HFF-Myc (cell line): ENCODE measurements at regions not wholly inside any gene's neighbourhood (a gene's known extent, or its start where the extent isn't known, plus 50 kb on each side); places are given as distances from the start of the nearest gene placed in this dataset.
"Not testable (repeated sequence)": the region's sequence is repeated elsewhere in the genome, so short reads cannot be mapped to it uniquely, and the experiment has no call there.

Source experiments
- DNase-seq: peaks from one replicate; pipeline ENCODE4 v3.0.0-alpha.2; 2011; ENCODE audit warnings: low read depth; ENCODE audit errors: extremely low read depth
- H3K4me3 ChIP-seq: replicated peaks from 2 replicates; pipeline ENCODE4 v1.5.1; 2011; ENCODE audit warnings: low read depth, mild to moderate bottlenecking, control low read depth, low read length
- CTCF ChIP-seq: IDR thresholded peaks from 2 replicates; pipeline ENCODE4 v1.5.1; 2012; ENCODE audit warnings: mild to moderate bottlenecking, low read depth, low read length, control low read depth; ENCODE audit errors: missing control alignments

- TF ChIP-seq CTCF, result no peak
- no peak for DNase-seq
- no peak overlapping the region for H3K4me3 ChIP-seq
Measured at GRCh38 chrX:18102006-18102405, 118.7 kb downstream of the BEND2 start.

- no peak overlapping the region for H3K4me3 ChIP-seq
- DNase-seq, result no peak
- no peak for TF ChIP-seq CTCF
Measured at GRCh38 chrX:18101087-18101486, 119.6 kb downstream of the BEND2 start.

DNA sequence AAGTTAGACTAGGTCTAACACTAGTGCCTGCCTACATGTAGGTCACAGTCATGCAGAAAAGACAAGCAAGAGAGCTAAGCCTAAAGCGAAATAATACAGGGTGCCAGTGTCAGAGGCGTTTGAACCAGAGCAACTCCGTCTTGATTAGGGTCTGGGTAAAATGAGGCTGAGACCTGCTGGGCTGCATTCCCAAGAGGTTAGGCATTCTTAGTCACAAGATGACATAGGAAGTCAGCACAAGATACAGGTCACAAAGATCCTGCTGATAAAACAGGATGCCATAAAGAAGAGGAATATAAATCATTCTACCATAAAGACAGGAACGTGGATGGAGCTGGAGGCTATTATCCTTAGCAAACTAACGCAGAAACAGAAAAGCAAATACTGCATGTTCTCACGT lies 120.9 kb downstream of the BEND2 start:
- H3K4me3 ChIP-seq, result no peak overlapping the region
- no peak for TF ChIP-seq CTCF
- no peak for DNase-seq

DNA sequence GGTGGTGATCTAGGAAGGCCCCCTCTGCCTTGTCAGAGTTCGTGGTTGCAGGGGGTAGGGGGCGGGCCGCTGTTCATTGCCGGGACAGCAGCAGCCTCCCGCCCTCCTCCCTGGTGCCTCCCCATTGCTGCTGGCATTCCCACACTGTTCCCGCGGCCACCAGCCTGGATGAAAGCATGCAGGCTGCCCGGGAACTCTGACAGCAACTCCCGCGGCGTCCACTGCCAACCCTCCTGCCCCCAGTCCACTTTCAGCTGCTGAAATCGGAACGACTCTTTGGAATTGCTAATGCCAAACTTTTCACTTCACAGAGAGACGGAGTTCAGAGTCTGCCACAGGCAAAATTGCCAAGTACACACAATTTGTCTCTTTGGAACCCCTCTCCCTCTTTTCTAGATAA lies 121.9 kb downstream of the BEND2 start:
- no peak overlapping the region for H3K4me3 ChIP-seq
- DNase-seq, result no peak
- no peak for TF ChIP-seq CTCF

GRCh38 chrX:18076434-18076833 lies 144.3 kb downstream of the BEND2 start:
- H3K4me3 ChIP-seq, result no peak overlapping the region
- DNase-seq, result no peak
- no peak for TF ChIP-seq CTCF

DNA sequence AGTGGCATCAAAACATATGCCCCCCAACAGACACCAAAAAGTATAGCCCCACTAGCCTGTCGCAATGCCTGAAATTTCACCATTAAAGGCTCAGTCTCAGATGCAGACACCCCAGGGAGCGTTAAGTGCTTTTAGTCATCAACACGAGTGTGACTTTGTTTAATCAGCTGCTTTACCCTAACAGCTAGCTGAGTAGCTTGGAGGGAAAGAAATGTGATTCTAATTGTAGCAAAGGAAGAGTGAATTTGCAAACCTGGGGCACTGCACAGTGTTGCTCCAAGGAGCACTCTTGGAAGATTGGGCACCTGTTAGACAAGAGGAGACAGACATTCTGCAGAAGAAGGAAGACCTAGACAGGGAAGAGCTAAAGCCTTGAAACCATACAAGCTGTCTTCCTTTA lies 145.1 kb downstream of the BEND2 start:
- TF ChIP-seq CTCF, result no peak
- H3K4me3 ChIP-seq, result no peak overlapping the region
- no peak for DNase-seq

DNA sequence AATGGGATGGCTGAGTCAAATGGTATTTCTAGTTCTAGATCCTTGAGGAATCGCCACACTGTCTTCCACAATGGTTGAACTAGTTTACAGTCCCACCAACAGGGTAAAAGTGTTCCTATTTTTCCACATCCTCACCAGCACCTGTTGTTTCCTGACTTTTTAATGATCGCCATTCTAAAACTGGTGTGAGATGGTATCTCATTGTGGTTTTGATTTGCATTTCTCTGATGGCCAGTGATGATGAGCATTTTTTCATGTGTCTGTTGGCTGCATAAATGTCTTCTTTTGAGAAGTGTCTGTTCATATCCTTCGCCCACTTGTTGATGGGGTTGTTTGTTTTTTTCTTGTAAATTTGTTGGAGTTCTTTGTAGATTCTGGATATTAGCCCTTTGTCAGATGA lies 152.6 kb downstream of the BEND2 start:
- H3K4me3 ChIP-seq, DNase-seq: not testable (repeated sequence)
